Liver (tissue), 7 donors: ENCODE measurements at regions not wholly inside any gene's neighbourhood (a gene's known extent, or its start where the extent isn't known, plus 50 kb on each side); places are given as distances from the start of the nearest gene placed in this dataset.
A peak's percentile ranks its signal among the peaks of the same experiment; 100 is the strongest.
"Not testable (repeated sequence)": the region's sequence is repeated elsewhere in the genome, so short reads cannot be mapped to it uniquely, and the experiment has no call there.

Experiments
- DNase-seq: peaks from one replicate; pipeline ENCODE4 v3.0.0-alpha.2; 2017; ENCODE audit warnings: low spot score
- H3K27ac ChIP-seq, 2 donors: one replicate each; pipeline ENCODE4 v1.7.0; 2013; ENCODE audit warnings: inconsistent platforms in 2 of 2, low read length in 2 of 2, control low read depth in 1 of 2, low read depth in 1 of 2, mild to moderate bottlenecking in 1 of 2
- H3K27me3 ChIP-seq, 4 donors: one replicate each; pipeline versions ENCODE4 v1.6.1 to v1.7.0; 2013; ENCODE audit warnings: low read length in 3 of 4, inconsistent platforms in 1 of 4, mild to moderate bottlenecking in 1 of 4, moderate library complexity in 1 of 4; ENCODE audit not compliant: control insufficient read depth in 4 of 4, insufficient read depth in 4 of 4
- H3K36me3 ChIP-seq, 4 donors: one replicate each; pipeline versions ENCODE4 v1.6.1 to v1.7.0; 2013; ENCODE audit warnings: low read length in 3 of 4, mild to moderate bottlenecking in 3 of 4, low read depth in 1 of 4, moderate library complexity in 1 of 4; ENCODE audit not compliant: control insufficient read depth in 4 of 4, insufficient read depth in 3 of 4
- H3K4me1 ChIP-seq, 4 donors: one replicate each; pipeline versions ENCODE4 v1.6.1 to v1.7.0; 2013; ENCODE audit warnings: low read length in 3 of 4, mild to moderate bottlenecking in 3 of 4, moderate library complexity in 1 of 4; ENCODE audit not compliant: control insufficient read depth in 4 of 4, insufficient read depth in 4 of 4
- H3K4me3 ChIP-seq, 3 donors: one replicate each; pipeline versions ENCODE4 v1.6.1 to v1.7.0; 2013; ENCODE audit warnings: low read length in 3 of 3, control low read depth in 1 of 3, low read depth in 1 of 3, mild to moderate bottlenecking in 1 of 3
- H3K9ac ChIP-seq, 2 donors: one replicate each; pipeline ENCODE4 v1.7.0; 2013; ENCODE audit warnings: low read length in 2 of 2, mild to moderate bottlenecking in 2 of 2, moderate library complexity in 2 of 2, control low read depth in 1 of 2, low read depth in 1 of 2
- H3K9me3 ChIP-seq, 4 donors: one replicate each; pipeline versions ENCODE4 v1.6.1 to v1.7.0; 2013; ENCODE audit warnings: low read length in 3 of 4; ENCODE audit not compliant: control insufficient read depth in 4 of 4
- RXRA ChIP-seq, 2 donors: IDR thresholded peaks; 2 replicates each; pipeline ENCODE4 v1.6.1; 2017 to 2018; ENCODE audit warnings: antibody characterized with exemption in 2 of 2, mild to moderate bottlenecking in 1 of 2
- WGBS: extraction: QIAGEN DNeasy Blood & Tissue Kit; methylation state at CpG from one replicate; pipeline ENCODE4 v1.1.7; 2013; 5-methylcytosine and 5-hydroxymethylcytosine counted together
- donor health status: healthy.
- donor health status: healthy.
- donor health status: healthy.
- donor health status: healthy.

DNA sequence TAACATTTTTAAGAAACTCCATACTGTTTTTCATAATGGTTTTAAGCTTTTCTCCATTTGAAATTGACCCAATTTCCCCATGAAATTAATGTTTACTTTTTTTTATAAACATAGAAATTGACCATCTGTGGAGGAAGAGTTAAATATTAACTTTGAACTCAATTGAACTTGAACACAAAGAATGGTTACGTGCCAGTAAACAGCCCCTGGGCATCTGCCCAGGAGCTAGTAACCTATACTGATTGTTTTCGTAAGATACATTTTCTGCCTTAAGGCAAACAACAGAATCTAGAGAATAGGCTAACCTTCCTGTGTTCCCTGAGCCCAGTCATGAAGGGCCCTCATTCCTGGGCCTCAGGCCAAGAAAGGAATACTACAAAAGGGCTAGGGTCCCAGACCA is 235.9 kb downstream of the ZFY start:
- TF ChIP-seq RXRA (IDR thresholded peaks at IDR 0.05) = peak in 1 of 2 donors; percentile 32
- not testable (repeated sequence) for H3K4me1 ChIP-seq, H3K27me3 ChIP-seq, H3K9ac ChIP-seq, H3K9me3 ChIP-seq, H3K36me3 ChIP-seq, H3K27ac ChIP-seq, DNase-seq, H3K4me3 ChIP-seq
- 29% methylated on average over 2 of the region's 2 CpGs for WGBS

GRCh38 chrY:3195035-3195434 is 259.9 kb downstream of the ZFY start:
- not testable (repeated sequence) for H3K27me3 ChIP-seq, H3K9ac ChIP-seq, H3K27ac ChIP-seq, H3K9me3 ChIP-seq, H3K36me3 ChIP-seq, DNase-seq, H3K4me1 ChIP-seq, H3K4me3 ChIP-seq
- 93% methylated on average over 5 of the region's 5 CpGs for WGBS

GRCh38 chrY:3202287-3202686 is 267.1 kb downstream of the ZFY start:
- DNase-seq, H3K9me3 ChIP-seq, H3K36me3 ChIP-seq, H3K9ac ChIP-seq, H3K27me3 ChIP-seq, H3K4me3 ChIP-seq, H3K4me1 ChIP-seq, H3K27ac ChIP-seq: not testable (repeated sequence)
- WGBS = 96% methylated on average over 2 of the region's 3 CpGs

DNA sequence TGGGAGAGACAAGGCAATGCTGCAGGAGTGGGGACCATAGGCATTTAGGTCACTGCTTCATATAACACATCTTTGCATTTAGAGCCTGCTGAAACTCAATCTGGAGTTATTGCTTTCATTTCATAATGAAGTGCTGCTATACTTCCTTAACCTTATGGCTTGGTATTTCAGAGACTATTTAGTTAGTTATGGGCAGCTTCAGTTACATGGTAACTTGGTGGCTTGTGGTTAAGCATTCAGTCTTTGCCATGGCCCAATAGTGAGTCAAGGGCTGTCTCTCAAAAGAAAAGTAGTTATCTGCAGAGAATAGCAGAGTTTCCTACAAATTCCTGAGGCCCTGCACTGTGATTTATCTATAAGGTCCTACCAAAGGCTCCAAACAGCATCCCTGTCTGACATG is 271.6 kb downstream of the ZFY start:
- H3K4me1 ChIP-seq, H3K27ac ChIP-seq, H3K9ac ChIP-seq, H3K9me3 ChIP-seq, H3K4me3 ChIP-seq, H3K36me3 ChIP-seq, DNase-seq, H3K27me3 ChIP-seq: not testable (repeated sequence)

DNA sequence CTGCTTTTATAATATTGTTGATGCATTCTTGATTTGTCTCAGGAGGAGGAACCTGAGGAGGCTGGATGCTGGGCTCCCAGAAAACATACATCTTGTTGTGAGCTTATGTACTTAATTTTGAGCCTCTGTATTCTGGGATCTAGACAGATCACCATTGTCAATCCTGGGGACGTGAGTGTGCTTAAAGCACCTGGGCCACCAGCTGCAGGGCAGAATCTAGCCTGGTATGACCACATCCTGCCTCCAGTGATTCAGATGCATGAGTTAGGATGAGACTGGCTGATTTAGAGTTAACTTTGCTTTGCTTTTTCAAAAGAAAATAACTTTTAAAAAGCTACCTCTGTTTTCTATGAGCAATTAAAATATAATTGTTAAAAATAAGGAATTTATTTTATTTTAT is 278.0 kb downstream of the ZFY start:
- H3K27ac ChIP-seq, H3K36me3 ChIP-seq, H3K9me3 ChIP-seq, H3K27me3 ChIP-seq, DNase-seq, H3K4me3 ChIP-seq, H3K9ac ChIP-seq, H3K4me1 ChIP-seq: not testable (repeated sequence)
- WGBS = 22% methylated on average over 1 of the region's 1 CpG

DNA sequence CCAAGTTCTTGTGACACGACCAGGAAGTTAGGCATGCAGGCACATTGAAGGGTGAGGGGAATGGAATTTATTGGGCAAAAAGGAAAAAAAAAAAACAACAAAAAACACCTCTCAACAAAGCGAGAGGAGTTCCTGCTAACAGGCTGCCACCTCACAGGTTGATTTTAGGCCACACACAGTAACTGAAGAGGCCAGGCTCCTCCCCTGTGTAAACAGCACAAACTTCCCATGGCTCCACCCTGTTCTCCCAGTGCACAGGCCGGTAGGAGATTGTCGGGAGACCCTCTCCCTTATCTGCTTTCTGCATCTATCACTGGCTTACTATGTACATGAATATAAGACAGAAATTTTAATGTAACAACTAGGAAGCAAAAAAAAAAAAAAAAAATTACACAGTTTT is 283.0 kb downstream of the ZFY start:
- H3K27ac ChIP-seq, H3K9ac ChIP-seq, H3K9me3 ChIP-seq, H3K36me3 ChIP-seq, DNase-seq, H3K4me3 ChIP-seq, H3K4me1 ChIP-seq, H3K27me3 ChIP-seq: not testable (repeated sequence)
- 70% methylated on average over 3 of the region's 4 CpGs for WGBS

DNA sequence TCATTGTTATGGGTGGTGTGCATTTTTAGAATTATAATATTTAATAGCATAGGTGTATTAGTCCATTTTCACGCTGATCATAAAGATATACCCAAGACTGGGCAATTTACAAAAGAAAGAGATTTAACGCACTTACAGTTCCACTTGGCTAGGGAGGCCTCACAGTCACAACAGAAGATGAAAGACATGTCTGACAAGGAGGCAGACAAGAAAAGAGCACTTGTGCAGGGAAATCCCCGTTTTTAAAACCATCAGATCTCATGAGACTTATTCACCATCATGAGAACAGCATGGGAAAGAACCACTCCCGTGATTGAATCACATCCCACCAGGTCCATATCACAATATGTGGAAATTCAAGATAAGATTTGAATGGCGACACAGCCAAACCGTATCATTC is 283.4 kb downstream of the ZFY start:
- H3K9ac ChIP-seq, H3K9me3 ChIP-seq, H3K27ac ChIP-seq, DNase-seq, H3K27me3 ChIP-seq, H3K4me3 ChIP-seq, H3K36me3 ChIP-seq, H3K4me1 ChIP-seq: not testable (repeated sequence)
- WGBS = 72% methylated on average over 6 of the region's 6 CpGs

- not testable (repeated sequence) for H3K4me3 ChIP-seq, DNase-seq, H3K27me3 ChIP-seq, H3K9me3 ChIP-seq, H3K4me1 ChIP-seq, H3K27ac ChIP-seq, H3K9ac ChIP-seq, H3K36me3 ChIP-seq
- WGBS = 82% methylated on average over 2 of the region's 2 CpGs
Observed at GRCh38 chrY:3262911-3263310, 316.0 kb upstream of the TGIF2LY start.

DNA sequence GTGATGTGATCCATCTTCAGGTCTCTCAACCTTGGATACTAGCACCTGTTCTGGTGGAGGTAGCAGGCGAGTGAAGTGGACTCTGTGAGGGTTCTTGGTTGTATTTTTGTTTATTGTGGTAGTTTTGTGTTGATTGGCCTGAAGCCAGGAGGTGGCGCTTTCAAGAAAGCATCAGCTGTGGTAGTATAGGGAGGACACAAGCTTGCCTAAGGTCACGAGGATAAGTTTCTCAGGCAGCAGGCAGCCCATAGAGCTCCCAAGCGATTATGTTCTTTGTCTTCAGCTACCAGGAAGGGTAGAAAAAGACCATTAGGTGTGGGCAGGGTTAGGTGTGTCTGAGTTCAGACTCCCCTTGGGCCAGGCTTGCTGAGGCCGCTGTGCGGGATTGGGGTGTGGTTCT is 290.8 kb upstream of the TGIF2LY start:
- not testable (repeated sequence) for H3K36me3 ChIP-seq, DNase-seq, H3K27me3 ChIP-seq, H3K9ac ChIP-seq, H3K4me1 ChIP-seq, H3K27ac ChIP-seq, H3K4me3 ChIP-seq, H3K9me3 ChIP-seq
- WGBS = 88% methylated on average over 6 of the region's 6 CpGs
